Neuron (in vitro differentiated cells): ENCODE measurements at regions not wholly inside any gene's neighbourhood (a gene's known extent, or its start where the extent isn't known, plus 50 kb on each side); places are given as distances from the start of the nearest gene placed in this dataset.

ENCODE experiments used
- H2AFZ ChIP-seq: one replicate; pipeline ENCODE4 v1.6.1; 2013; ENCODE audit warnings: low read depth, mild to moderate bottlenecking, inconsistent platforms, low read length, moderate library complexity
- H3K27me3 ChIP-seq: one replicate; pipeline ENCODE4 v1.6.1; 2013; ENCODE audit warnings: low read length; ENCODE audit not compliant: insufficient read depth
- H3K36me3 ChIP-seq: one replicate; pipeline ENCODE4 v1.6.1; 2013; ENCODE audit warnings: low read length; ENCODE audit not compliant: insufficient read depth
- H3K4me1 ChIP-seq: one replicate; pipeline ENCODE4 v1.6.1; 2013; ENCODE audit warnings: low read length; ENCODE audit not compliant: insufficient read depth
- H3K4me3 ChIP-seq: 2 replicates; pipeline ENCODE4 v1.5.1; 2013; ENCODE audit warnings: mild to moderate bottlenecking, low read length, moderate library complexity
- H3K9me3 ChIP-seq: one replicate; pipeline ENCODE4 v1.6.1; 2013; ENCODE audit warnings: low read length

DNA sequence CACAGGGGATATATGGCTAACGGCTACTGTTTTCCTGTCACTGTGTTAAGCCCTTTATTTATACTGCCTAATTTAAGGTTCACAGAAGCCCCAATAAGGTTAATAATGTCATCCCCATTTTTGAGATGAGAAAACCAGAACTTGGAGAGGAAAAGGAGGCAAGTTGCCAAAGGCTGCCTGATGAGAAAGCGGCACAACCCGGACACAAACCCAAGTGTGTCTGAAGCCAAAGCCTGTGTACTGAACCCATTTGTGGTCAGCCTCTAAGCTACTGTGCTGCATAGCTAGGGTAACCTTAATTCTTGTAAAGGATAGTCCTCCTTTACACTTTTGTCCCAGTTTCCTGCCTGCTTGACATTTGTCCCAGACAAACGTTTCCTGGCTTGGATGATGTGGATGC lies 954.7 kb upstream of the FANCL start:
- Histone ChIP-seq H3K9me3 (no peaks in the 10 kb centered on the region), H3K27me3 (no peaks in the 10 kb centered on the region), H3K4me3 (no peak overlapping the region), H3K36me3 (no peaks in the 10 kb centered on the region), H2AFZ (no peak overlapping the region), H3K4me1 (no peaks in the 10 kb centered on the region)

DNA sequence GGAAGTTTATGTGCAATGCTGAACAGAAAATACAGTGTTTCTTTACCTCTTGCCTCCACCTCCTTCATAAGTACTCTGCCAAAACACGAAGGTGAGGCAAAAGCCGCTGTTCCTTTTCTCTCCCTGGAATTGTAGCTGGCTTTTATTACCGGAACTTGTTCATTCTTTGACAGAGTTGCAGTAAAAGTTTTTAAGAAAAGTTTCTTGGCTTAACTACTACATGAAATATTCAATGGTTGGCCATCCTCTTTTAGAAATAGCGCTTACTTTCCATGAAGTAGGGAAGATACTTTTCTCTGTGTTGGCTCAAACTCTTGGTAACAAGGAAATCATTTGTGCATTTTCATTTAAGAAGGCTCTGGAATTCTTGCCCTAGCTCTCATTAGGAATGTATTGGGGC lies 950.7 kb upstream of the FANCL start:
- H3K27me3 ChIP-seq = no peaks in the 10 kb centered on the region
- no peak overlapping the region for H3K4me3 ChIP-seq
- H3K9me3 ChIP-seq = no peaks in the 10 kb centered on the region
- H2AFZ ChIP-seq = no peak overlapping the region
- no peaks in the 10 kb centered on the region for H3K4me1 ChIP-seq
- H3K36me3 ChIP-seq = no peaks in the 10 kb centered on the region

DNA sequence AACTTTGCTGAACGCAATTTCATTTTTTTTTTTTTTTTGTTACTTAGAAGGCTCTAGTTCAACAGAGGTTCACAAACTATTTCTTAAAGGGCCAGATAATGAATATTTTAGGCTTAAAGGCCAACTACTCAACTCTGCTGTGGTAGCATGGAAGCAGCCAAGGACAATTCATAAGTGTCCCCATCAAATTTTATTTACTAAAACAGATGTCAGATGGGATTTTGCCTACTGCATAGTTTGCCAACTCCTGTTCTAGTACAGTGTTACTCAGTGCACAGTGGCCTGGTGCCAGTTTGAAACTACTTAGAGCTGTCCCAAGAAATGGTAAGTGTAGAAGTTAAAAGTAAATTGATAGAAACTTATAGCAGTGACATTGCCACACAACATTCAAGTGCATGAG lies 949.4 kb upstream of the FANCL start:
- no peaks in the 10 kb centered on the region for H3K4me1 ChIP-seq
- no peaks in the 10 kb centered on the region for H3K9me3 ChIP-seq
- no peak overlapping the region for H2AFZ ChIP-seq
- H3K36me3 ChIP-seq = no peaks in the 10 kb centered on the region
- no peak overlapping the region for H3K4me3 ChIP-seq
- H3K27me3 ChIP-seq = no peaks in the 10 kb centered on the region

DNA sequence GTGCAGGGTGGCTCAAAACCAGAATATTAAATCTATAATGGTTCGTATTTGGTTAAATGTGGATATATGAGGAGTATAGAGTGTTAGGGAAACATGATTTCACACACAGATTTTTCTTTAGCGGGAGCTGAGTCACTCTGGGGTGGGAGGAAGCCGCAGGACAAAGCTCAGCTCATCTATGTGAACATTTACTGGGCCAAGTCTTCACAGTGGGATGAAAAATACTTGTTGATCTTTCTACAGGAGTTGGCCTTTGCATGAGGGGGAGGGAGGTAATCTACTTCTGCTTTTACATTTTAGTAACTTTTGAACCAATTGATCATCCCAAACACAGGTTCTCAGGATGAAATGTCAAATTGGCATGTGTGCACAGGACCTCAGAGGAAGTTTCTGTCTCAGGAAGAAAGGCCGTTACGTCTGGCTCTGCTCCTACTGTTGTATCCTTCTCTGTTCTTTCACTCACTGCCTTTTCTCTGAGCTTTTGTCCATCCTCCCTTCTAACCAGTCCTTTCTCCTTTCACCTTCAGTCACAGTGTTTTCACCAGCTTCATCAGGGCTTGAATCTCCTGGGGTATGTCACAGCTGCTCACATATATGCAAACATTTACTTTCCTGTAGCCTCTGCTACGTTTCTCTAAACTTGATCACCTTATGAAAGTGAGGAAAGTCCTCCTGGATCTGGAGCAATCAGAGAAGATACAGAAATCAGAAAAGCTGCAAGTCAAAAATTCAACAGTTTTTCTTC lies 943.3 kb upstream of the FANCL start:
- Histone ChIP-seq H3K27me3 (no peaks in the 10 kb centered on the region), H3K4me3 (no peak overlapping the region), H3K9me3 (no peaks in the 10 kb centered on the region), H3K4me1 (peaks cover 6% of the 10 kb centered on the region), H3K36me3 (no peaks in the 10 kb centered on the region), H2AFZ (no peak overlapping the region)

DNA sequence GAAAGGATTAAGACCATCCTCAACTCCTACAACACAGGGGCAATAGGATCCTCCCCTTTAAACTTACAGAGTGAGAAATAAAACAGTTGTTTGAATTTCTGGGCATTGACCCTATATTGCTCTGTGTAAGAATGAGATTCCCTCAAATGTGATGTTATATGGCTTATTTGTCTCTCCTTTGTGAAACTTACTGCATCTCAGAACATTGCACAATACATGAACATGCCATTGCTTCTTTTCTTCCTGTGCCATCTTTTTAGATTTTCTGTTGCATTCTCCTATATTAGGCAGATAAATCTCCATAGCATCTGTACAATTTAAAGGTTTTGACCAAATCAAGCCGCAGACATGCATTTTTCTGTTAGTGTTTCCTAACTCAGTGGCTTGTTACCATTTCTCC lies 941.9 kb upstream of the FANCL start:
- Histone ChIP-seq H3K9me3 (no peaks in the 10 kb centered on the region), H3K4me3 (no peak overlapping the region), H3K27me3 (no peaks in the 10 kb centered on the region), H3K36me3 (no peaks in the 10 kb centered on the region), H3K4me1 (peaks cover 6% of the 10 kb centered on the region), H2AFZ (no peak overlapping the region)

DNA sequence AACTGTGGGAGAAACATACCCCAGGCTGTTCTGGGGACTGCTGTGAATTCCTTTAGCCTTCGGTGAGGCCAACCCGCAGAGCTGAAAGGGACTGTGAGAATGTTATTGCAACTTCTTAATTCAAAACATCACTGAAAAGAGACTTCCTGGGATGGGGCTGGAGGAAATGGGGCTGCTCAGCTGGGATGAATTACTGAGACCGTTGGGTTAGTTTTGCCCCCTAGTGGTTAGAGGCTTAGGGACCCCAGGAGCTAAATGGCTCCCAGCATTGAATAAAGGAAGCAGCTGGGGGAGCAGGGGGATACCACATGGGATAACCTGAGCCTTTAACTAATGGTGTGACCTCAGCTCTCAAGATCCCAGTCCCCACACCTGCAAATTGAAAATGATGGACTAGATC lies 941.1 kb upstream of the FANCL start:
- H3K9me3 ChIP-seq = no peaks in the 10 kb centered on the region
- no peak overlapping the region for H2AFZ ChIP-seq
- no peaks in the 10 kb centered on the region for H3K36me3 ChIP-seq
- peaks cover 6% of the 10 kb centered on the region for H3K4me1 ChIP-seq
- no peaks in the 10 kb centered on the region for H3K27me3 ChIP-seq
- no peak overlapping the region for H3K4me3 ChIP-seq

DNA sequence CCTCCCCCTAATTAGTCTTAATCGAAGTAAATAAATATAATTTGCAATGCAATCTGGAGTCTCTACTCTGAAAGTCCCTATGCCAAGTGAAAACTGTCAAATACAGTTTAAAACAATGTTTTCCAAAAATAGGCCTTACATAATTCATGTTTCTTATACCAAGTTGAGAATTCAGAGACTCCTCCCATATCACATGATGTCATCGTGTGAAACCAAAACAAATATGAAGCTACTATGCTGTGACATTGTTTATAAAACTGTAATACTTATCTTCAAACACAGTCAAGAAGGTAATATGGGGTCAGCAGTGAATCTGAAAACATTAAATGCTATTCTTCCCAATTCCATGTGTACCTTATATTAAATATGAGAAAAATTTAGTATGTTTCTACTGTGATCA lies 940.2 kb upstream of the FANCL start:
- no peak overlapping the region for H3K4me3 ChIP-seq
- no peak overlapping the region for H2AFZ ChIP-seq
- H3K9me3 ChIP-seq = no peaks in the 10 kb centered on the region
- H3K4me1 ChIP-seq = peaks cover 6% of the 10 kb centered on the region
- no peaks in the 10 kb centered on the region for H3K36me3 ChIP-seq
- no peaks in the 10 kb centered on the region for H3K27me3 ChIP-seq

DNA sequence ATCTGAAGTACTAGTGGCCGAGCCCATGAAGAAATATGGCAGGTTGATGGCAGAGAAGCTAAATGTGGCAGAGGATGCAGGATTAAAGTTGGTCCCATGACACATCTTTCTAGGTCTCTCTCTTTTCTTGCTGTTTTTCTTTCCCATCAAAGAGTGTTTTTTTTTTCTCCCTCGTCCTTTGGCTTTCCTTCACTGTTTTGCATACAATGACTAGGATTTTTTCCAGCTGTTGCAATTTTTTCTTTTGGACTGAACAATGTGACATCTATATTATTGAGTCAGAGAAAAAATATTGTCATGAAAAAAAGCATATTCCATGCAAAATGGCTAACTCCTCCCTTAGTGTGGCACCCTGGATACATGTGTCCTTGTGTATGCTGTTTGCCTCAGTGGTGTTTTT lies 939.5 kb upstream of the FANCL start:
- Histone ChIP-seq H3K27me3 (no peaks in the 10 kb centered on the region), H3K9me3 (no peaks in the 10 kb centered on the region), H3K4me1 (peaks cover 6% of the 10 kb centered on the region), H2AFZ (no peak overlapping the region), H3K36me3 (no peaks in the 10 kb centered on the region), H3K4me3 (no peak overlapping the region)

DNA sequence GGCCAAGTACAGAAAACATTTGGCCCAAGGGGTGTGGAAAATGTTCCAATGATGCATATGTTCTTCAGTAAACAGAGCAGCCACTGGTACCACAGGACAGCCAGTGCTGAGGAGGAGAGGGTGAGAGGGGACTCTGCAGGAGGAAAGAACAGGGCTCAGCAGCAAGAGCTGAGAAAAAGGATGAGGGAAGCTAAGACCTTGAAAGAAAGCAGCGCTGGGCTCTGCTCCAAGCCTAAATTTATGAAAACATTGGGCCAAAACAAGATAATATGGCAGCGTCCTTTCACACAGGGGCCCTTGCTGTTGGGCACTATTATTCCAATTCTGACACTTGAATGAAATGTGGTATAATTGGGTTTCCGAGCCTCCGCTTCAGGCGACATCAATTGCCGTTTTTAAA lies 939.0 kb upstream of the FANCL start:
- Histone ChIP-seq H2AFZ (no peak overlapping the region), H3K4me3 (no peak overlapping the region), H3K9me3 (no peaks in the 10 kb centered on the region), H3K36me3 (no peaks in the 10 kb centered on the region), H3K27me3 (no peaks in the 10 kb centered on the region), H3K4me1 (peaks cover 9% of the 10 kb centered on the region)

DNA sequence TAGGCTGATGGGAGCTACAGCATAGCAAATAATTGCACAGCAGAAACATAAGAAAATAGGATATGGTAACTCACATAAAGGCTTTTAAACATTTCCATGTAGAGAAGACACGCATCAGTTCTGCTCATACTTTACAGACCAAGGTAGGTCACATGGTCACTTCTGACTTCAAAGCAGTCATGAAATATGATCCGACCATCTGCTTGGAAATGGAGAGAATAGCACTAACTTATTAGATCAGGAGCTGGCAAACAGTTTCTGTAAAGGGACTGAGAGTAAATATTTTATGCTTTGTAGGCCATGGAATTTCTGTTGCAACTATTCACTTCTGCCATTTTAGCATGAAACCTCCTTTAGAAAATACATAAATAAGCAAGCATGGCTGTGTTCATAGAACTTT lies 936.6 kb upstream of the FANCL start:
- Histone ChIP-seq H3K27me3 (no peaks in the 10 kb centered on the region), H3K9me3 (no peaks in the 10 kb centered on the region), H3K4me3 (no peak overlapping the region), H3K36me3 (no peaks in the 10 kb centered on the region), H2AFZ (no peak overlapping the region), H3K4me1 (peaks cover 7% of the 10 kb centered on the region)

DNA sequence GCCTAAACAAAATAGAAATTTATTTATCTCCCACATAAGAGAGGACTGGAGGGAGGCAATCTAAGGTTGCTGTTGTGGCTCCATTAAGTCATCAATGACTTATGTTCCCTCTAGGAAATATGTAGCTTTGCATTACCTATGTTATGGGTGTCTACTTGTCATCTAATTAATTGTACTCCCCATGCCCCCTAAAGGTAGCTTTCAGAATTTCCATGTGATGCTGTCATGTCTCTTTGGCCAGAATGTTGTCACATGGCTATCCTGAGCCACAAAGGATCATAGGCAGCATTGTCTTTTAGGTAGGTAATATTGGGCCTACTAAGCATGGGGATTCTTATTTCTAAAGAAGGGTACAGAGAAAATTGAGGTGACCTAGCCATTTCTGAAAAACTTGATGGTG lies 935.6 kb upstream of the FANCL start:
- H3K4me1 ChIP-seq = peaks cover 4% of the 10 kb centered on the region
- H3K4me3 ChIP-seq = no peak overlapping the region
- H3K9me3 ChIP-seq = no peaks in the 10 kb centered on the region
- no peak overlapping the region for H2AFZ ChIP-seq
- H3K27me3 ChIP-seq = no peaks in the 10 kb centered on the region
- H3K36me3 ChIP-seq = no peaks in the 10 kb centered on the region

DNA sequence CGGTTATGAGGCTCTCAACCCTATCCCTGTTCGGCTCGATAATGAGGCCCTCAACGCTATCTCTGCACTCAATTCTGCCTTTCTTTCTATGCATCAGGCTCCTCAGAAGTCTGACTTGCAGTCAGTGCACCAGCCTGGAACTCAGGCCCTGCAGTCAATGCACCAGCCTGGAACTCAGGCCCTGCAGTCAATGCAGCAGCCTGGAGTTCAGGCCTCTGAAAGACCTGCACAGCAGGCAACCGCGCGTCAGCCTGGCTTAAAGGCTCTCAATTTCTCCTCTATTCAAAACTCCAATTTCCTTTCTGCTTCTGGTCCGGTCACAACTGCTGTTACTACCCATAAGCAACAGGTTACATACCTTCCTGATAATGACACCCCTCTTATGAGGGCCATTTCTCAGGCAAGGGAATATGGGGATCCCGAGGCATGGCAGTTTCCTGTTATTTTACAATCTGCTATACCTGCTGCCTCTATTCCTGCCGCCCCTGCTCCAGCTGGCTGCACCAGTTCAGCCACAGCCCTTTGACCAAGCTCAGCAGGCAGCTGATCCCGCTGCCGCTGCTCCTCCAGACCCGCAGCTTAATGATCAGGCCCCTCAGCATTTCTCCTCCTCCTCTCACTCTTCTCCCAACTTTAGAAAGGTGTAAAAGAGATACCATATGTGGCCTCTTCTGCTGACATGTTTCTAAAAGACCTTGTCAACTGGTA lies 933.6 kb upstream of the FANCL start:
- no peak overlapping the region for H3K4me3 ChIP-seq
- H3K4me1 ChIP-seq = peaks cover 4% of the 10 kb centered on the region
- no peaks in the 10 kb centered on the region for H3K27me3 ChIP-seq
- no peaks in the 10 kb centered on the region for H3K36me3 ChIP-seq
- no peaks in the 10 kb centered on the region for H3K9me3 ChIP-seq
- no peak overlapping the region for H2AFZ ChIP-seq

DNA sequence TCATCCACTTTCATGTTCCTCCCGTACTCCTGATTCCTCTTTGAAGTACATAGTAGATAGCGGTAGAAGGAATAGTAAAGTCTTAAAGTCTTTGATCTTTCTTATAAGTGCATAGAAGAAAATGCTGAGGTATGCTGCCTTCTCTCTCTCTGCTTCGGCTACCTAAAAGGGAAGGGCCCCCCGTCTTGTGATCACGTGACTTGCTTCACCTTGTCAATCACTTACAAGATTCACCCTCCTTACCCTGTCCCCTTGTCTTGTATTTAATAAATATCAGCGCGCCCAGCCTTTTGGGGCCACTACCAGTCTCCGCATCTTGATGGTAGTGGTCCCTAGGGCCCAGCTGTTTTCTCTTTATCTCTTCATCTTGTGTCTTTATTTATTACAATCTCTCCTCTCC lies 932.2 kb upstream of the FANCL start:
- Histone ChIP-seq H3K9me3 (no peaks in the 10 kb centered on the region), H3K27me3 (no peaks in the 10 kb centered on the region), H3K36me3 (no peaks in the 10 kb centered on the region), H2AFZ (no peak overlapping the region), H3K4me3 (no peak overlapping the region), H3K4me1 (peaks cover 4% of the 10 kb centered on the region)

DNA sequence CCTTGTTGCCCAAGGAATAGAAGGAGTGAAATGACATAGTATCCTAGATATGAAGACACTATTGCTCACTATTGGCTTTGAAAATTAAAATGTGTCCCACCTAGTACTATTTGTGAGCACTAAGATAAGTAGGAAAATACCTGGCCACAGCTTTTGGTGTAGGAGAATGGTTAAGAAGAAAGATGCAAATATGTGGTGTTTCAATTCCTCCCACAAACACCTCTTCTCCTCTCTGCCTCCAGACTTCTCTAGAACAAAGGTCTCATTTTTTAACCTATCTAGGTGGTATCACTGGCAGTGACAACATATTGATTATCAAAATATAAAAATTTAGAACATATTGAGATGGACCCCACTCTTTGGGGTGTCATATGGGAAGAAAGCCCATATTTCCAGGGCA lies 929.9 kb upstream of the FANCL start:
- H3K4me1 ChIP-seq = peaks cover 4% of the 10 kb centered on the region
- H3K27me3 ChIP-seq = no peaks in the 10 kb centered on the region
- no peak overlapping the region for H2AFZ ChIP-seq
- no peaks in the 10 kb centered on the region for H3K9me3 ChIP-seq
- no peaks in the 10 kb centered on the region for H3K36me3 ChIP-seq
- H3K4me3 ChIP-seq = no peak overlapping the region
